Activated CD4-positive, alpha-beta T cell treated with anti-CD3 and anti-CD28 coated beads for 48 hours (primary cell): ENCODE measurements at regions not wholly inside any gene's neighbourhood (a gene's known extent, or its start where the extent isn't known, plus 50 kb on each side); places are given as distances from the start of the nearest gene placed in this dataset.

ENCODE experiments used
- DNase-seq: peaks from one replicate; pipeline ENCODE4 v3.0.0-alpha.2; 2020

DNA sequence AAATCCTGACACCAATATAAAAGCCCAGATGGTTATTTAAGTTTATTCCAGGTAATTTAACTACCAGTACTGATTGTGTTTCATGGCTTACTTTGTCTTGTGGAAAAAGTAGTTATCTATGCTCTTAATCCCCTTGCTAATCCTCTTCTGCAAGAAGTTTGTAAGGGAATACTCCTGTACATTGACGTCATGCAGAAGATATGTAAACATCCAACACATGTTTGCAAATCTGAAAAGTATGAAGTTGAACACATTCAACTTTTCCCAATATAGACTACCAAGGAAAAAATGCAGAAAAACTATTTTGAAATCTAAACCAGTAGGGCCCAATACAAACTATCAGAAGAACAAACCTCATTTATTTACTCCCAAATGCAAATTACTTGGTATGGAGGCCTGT, 56.3 kb upstream of the ELL2 start:
- DNase-seq = no peak

GRCh38 chr5:96016216-96016615, 54.6 kb upstream of the ELL2 start:
- DNase-seq = no peak

GRCh38 chr5:96015709-96016108, 54.1 kb upstream of the ELL2 start:
- DNase-seq = no peak

DNA sequence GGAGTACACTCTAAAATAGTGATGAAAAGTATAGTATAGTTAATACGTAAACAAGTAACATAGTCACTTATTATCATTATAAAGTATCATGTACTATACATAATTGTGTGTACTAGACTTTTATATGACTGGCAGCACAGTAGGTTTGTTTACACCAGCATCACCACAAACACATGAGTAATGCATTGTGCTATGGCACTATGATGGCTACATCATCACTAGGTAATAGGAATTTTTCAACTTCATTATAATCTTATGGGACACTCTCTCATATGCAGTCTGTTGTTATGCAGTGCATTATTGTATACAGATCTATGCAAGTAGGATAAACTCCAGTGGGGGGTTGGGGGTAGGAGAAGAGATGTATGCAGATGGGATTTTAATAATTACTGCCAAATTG, 52.7 kb upstream of the ELL2 start:
- no peak for DNase-seq

DNA sequence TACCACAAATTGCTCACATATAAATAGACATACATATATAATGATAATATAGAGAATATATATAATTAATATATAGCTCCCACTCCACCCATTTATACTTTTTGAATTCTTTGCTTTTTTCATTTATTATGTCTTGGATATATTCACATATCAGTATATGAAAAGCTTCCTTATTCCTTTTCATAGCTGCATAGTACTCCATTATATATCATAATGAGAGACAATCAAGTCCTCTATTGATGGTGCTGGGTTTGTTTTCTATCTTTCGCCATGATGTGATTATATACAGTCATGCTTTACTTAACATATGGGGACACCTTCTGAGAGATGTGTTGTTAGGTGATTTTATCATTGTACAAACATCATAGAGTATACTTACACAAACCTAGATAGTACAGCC, 51.6 kb upstream of the ELL2 start:
- no peak for DNase-seq

- no peak for DNase-seq
These were observed 50.7 kb upstream of the ELL2 start for GRCh38 chr5:96012399-96012798.
